Erythroblast (primary cell): ENCODE measurements at regions not wholly inside any gene's neighbourhood (a gene's known extent, or its start where the extent isn't known, plus 50 kb on each side); places are given as distances from the start of the nearest gene placed in this dataset.

Source experiments
- DNase-seq, 2 experiments: peaks; one replicate each; lab custom pipeline; 2025; lab: John Stamatoyannopoulos, UW
- GATA1 ChIP-seq: IDR thresholded peaks from 2 replicates; pipeline ENCODE4 v1.6.1; 2011; ENCODE audit warnings: low read depth, mild to moderate bottlenecking, control low read depth, low read length, moderate library complexity
- POLR2A ChIP-seq: IDR thresholded peaks from 2 replicates; pipeline ENCODE4 v1.6.1; 2011; ENCODE audit warnings: mild to moderate bottlenecking, low read length

GRCh38 chr22:49437356-49437755, 390.3 kb downstream of the BRD1 start:
- TF ChIP-seq GATA1 = no peak
- TF ChIP-seq POLR2A = no peak

GRCh38 chr22:49436056-49436455, 391.6 kb downstream of the BRD1 start:
- no peak for TF ChIP-seq POLR2A
- TF ChIP-seq GATA1 = no peak

More at GRCh38 chr22:49437356-49437755, 390.3 kb downstream of the BRD1 start:
- DNase-seq = no peak

DNA sequence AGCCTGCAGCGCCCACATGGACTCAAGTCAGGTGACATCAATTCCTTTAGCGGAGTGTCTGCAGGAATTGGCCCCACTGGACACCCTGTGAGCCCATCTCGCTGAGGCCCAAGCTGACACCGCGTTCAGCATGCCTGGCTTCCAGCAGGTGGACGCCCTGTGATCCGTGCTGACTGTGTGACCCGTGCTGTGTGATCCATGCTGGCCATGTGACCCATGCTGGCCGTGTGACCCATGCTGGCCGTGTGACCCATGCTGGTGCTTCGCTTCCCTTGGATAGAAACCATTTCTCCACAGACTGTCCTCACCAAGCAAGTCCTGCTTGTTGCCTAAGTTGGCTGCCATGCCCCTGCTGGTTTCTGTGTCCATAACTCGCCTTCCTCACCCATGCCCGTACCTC, 392.1 kb downstream of the BRD1 start:
- no peak for DNase-seq
- TF ChIP-seq POLR2A = no peak
- no peak for TF ChIP-seq GATA1

More at GRCh38 chr22:49436056-49436455, 391.6 kb downstream of the BRD1 start:
- DNase-seq = no peak

DNA sequence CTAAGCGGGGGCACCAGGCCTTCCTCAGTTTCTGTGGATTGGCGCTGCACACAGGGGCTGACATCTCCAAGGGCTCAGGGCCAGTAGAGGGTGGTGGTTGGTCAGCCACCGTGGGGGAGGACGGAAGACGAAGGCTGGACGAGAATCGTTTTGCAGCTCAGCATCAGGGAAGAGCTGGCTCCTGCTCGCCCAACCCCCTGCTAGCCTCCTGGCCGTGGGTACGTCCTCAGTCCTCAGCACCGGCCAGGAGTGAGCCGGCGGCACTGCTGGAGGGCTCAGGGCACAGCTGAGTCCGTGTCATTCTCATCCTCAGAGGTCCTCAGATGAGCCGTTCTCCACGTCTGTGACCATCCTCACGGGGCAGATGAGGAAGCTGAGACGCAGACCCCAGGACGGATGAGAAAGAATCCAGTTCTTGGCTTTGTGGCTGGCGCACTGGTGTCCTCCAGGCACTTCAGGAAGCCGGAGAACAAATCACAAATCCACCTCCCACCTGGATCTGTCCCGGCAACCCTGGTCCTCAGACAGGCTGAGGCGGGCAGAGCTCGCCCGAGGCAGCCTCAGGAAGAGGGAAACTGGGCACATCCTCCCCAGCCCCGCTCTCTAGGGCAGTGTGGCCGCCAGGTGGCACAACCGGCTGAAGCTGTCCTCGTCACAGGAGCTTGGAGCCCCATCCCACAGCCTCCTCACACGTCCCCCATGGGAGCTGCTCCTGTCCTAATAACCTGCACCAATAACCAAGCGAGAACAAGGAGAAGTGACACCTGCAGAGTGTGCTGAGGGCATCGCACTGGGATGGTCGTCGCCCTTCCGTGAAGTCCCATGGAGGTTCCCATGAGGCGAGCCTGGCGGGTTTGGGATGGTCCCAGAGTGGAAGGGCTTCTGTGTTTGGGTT, 393.7 kb downstream of the BRD1 start:
- TF ChIP-seq GATA1 = no peak
- TF ChIP-seq POLR2A = no peak
- no peak for DNase-seq

GRCh38 chr22:49432897-49433443, 394.7 kb downstream of the BRD1 start:
- no peak for DNase-seq
- no peak for TF ChIP-seq POLR2A
- no peak for TF ChIP-seq GATA1

- no peak for DNase-seq
- TF ChIP-seq POLR2A (no peak), GATA1 (no peak)
These were observed 395.3 kb downstream of the BRD1 start for GRCh38 chr22:49432211-49432896.

DNA sequence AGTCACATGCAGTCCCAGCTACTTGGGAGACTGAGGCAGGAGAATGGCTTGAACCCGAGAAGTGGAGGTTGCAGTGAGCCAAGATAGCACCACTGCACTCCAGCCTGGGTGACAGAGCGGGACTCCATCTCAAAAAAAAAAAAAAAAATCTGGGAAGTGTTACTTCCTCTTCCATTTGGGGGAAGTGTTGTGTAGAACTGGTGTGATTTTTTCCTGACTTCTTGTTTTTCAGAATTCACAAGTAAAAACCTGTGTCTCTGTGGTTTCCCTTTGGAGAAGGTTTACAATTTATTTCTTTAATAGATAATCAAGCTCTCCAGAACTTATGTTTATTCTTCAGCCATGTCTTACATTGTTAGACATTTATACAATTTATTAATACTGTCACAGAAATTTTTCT, 396.1 kb downstream of the BRD1 start:
- no peak for DNase-seq
- TF ChIP-seq POLR2A (no peak), GATA1 (no peak)

DNA sequence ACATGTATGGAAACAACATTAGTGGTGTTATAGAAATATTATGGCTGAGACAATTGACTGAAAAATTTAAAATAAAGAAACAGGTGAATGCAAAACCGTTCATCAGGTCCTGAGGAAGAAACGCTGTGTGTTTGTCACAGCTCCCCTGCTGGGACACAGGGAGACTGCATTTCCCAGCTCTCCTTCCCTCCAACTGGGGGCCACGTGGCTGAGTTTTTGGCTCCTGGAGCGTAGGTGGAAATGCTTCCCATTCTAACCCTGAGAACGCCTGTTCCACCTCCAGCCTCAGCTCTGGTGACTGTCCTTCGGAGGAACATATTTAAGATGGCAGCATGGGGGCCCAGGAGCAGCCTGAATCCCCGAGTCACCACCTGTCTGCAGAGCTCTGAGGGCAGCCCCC, 398.6 kb downstream of the BRD1 start:
- DNase-seq = no peak
- TF ChIP-seq POLR2A (no peak), GATA1 (no peak)

GRCh38 chr22:49427941-49428340, 399.7 kb downstream of the BRD1 start:
- TF ChIP-seq GATA1 (no peak), POLR2A (no peak)
- no peak for DNase-seq

DNA sequence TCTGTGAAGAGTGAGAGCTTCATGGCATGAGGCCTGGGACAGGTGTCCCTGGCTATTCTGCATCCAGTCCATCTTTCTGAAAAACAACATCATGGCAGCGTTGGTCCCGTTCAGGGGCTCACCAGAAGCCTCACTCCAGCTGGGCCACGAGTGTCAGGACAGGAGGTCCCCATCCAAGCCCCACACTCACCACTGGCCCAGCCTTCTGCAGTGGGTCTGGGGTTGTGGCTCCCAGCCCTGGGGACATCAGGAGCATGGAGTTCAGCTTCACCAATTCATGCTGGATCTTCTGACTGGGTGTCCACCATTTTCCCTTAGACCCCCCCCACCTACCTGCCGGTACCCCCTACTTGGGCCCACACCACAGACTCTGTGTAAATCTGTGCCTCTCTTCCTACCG, 400.3 kb downstream of the BRD1 start:
- DNase-seq = no peak
- no peak for TF ChIP-seq GATA1
- TF ChIP-seq POLR2A = no peak

DNA sequence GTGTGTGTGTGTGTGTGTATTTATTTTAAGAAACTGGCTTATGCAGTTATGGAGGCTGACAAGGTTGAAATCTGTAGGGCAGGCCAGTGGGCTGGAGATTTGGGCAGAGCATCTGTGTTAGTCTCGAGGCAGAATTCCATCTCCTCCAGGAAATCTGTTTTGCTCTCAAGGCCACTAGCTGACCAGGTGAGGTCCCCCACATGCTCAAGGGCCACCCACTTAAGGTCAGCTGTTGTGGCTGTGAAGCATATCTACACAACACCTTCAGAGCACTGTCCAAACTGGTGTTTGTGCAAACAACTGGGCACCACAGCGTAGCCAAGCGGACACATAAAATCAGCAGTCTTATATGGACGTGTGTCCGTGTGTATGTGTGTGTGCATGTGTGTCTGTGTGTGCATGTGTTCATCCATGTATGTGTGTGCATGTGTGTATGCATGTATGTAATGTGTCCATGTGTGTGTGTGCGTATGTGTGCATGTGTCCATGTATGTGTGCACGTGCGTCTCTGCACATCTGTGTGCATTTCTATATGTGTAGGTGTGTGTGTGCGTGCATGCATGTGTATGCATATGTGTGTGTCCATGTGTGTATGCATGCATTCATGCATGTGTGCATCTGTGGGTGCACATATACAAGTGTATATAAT, 400.9 kb downstream of the BRD1 start:
- DNase-seq = no peak
- no peak for TF ChIP-seq GATA1
- no peak for TF ChIP-seq POLR2A

DNA sequence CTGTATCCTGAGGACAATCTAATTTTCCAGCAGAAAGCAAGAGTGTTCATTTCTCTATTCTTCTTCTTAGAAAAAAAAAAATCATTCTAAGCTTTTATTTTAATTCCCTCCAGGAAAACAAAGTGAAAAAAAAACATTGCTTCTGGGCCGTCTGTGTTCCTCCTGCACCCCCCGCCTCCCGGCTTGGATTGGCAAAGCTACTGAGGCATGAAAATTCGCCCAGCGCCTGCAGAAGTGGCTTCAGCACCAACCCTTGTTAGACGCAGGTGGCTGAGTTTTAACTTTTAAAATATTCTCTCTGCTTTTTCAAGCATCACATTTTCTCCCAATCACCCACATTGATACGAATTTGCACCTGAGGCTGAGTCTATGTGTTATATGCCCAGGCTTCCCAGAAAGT, 401.6 kb downstream of the BRD1 start:
- no peak for DNase-seq

GRCh38 chr22:49425356-49425755, 402.3 kb downstream of the BRD1 start:
- no peak for TF ChIP-seq POLR2A
- TF ChIP-seq GATA1 = no peak
- DNase-seq = no peak

More for the DNA sequence above, 401.6 kb downstream of the BRD1 start:
- TF ChIP-seq GATA1 (no peak), POLR2A (no peak)

DNA sequence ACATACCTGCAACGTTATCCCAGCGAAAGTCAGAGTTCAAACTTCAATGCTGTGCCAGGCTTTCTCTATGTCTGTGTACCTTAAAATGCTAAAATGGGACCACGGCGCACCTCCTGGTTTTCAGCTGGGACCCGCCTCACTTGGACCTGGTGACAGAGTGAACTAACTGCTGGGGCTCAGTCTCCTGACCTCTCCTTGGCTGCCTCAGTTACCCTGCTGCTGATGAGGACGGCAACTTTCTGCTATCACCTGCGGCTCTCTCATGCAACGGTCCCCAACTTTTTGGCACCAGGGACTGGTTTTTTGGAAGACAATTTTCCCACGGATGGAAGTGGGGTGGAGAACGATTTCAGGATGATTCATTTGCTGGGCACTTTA, 402.8 kb downstream of the BRD1 start:
- DNase-seq = no peak
- TF ChIP-seq POLR2A (no peak), GATA1 (no peak)

DNA sequence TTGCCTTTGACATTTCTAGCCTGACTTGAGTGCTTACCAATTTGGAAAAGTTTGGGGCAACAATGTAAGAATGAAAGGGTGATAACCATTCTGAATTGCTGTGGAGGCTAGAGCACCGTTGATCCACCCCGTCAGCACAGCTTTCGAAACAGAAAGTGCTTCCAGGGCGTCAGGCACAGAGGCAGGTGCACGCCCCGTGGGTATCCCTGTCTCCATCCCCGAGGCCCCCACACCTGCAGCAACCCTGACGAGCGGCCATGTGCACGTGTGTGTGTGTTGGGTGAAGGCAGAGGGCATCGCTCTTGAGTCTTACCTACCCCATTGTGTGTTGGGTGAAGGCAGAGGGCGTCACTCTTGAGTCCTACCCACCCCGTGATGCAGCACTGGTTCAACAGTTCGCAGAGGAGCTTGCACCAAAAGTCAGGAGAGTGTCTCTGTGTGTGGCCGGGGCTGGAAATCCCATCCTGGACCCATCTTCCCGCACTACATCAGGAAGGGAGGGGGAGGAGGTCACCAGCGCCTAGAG, 404.5 kb downstream of the BRD1 start:
- TF ChIP-seq GATA1 (no peak), POLR2A (no peak)

More for the DNA sequence above, 404.5 kb downstream of the BRD1 start:
- DNase-seq = no peak
